Sigmoid colon (tissue), 4 donors: ENCODE measurements at regions not wholly inside any gene's neighbourhood (a gene's known extent, or its start where the extent isn't known, plus 50 kb on each side); places are given as distances from the start of the nearest gene placed in this dataset.

ENCODE experiments used
- EP300 ChIP-seq, 4 donors: sonication (generic); formaldehyde crosslinking; IDR thresholded peaks; one replicate each; pipeline ENCODE4 v1.6.1; 2017; ENCODE audit warnings: antibody characterized with exemption in 4 of 4
- POLR2A ChIP-seq, 2 donors: fragments of 450-650 bp; IDR thresholded peaks; one replicate each; pipeline ENCODE4 v1.6.1; 2016; ENCODE audit warnings: antibody characterized with exemption in 2 of 2, mild to moderate bottlenecking in 2 of 2, moderate library complexity in 2 of 2
- POLR2AphosphoS5 ChIP-seq, 4 donors: sonication (generic); formaldehyde crosslinking; IDR thresholded peaks; one replicate each; pipeline ENCODE4 v1.6.1; 2017; ENCODE audit warnings: antibody characterized with exemption in 4 of 4
- TF ChIP-seq, protein P1 (sequence below), 4 experiments: fragments of 450-650 bp in 3 of 4; fragments of 200-600 bp in 1 of 4; IDR thresholded peaks; one replicate each; pipeline ENCODE4 v1.5.1; 2016 to 2019; ENCODE audit warnings: antibody characterized with exemption in 4 of 4, mild to moderate bottlenecking in 3 of 4, moderate library complexity in 2 of 4

DNA sequence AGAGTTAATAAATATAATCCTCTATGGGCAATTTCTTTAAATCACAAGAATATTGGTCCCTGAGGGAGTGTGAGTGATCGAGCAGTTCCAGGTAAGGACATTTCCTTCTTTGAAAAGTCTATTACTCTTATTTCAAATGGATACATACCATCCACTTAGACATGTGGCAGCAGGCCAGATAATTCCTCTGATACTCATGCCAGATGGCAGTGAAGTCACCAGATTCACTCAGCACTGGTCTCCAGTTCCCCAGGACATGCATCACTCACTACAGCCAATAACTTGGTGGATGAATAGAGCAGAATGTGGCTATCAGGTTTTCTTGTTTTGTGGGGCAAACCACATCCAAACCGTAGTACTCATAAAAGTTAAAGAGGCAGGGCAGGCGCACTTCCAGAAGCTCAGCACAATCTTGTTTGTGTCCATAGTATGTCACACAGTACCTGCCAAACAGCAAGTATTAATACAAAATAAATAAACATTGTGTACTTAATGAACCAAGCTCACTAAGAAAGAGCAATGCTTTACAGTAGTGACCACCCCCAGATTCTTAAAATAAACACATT, 74.2 kb upstream of the CD53 start:
- TF ChIP-seq EP300 (IDR thresholded peaks at IDR 0.05) (no peak), POLR2A (IDR thresholded peaks at IDR 0.05) (no peak), POLR2AphosphoS5 (IDR thresholded peaks at IDR 0.05) (no peak)
- TF ChIP-seq, protein P1, sequence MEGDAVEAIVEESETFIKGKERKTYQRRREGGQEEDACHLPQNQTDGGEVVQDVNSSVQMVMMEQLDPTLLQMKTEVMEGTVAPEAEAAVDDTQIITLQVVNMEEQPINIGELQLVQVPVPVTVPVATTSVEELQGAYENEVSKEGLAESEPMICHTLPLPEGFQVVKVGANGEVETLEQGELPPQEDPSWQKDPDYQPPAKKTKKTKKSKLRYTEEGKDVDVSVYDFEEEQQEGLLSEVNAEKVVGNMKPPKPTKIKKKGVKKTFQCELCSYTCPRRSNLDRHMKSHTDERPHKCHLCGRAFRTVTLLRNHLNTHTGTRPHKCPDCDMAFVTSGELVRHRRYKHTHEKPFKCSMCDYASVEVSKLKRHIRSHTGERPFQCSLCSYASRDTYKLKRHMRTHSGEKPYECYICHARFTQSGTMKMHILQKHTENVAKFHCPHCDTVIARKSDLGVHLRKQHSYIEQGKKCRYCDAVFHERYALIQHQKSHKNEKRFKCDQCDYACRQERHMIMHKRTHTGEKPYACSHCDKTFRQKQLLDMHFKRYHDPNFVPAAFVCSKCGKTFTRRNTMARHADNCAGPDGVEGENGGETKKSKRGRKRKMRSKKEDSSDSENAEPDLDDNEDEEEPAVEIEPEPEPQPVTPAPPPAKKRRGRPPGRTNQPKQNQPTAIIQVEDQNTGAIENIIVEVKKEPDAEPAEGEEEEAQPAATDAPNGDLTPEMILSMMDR (IDR thresholded peaks at IDR 0.05), result no peak
